Transverse colon (tissue), 3 donors: ENCODE measurements at regions not wholly inside any gene's neighbourhood (a gene's known extent, or its start where the extent isn't known, plus 50 kb on each side); places are given as distances from the start of the nearest gene placed in this dataset.

ENCODE experiments used
- CTCF ChIP-seq, 5 experiments: fragments of 200-600 bp in 3 of 5; fragments of 450-650 bp in 2 of 5; sonication (generic) in 3 of 5; IDR thresholded peaks; 1 replicate in 2 of 5; 2 replicates in 3 of 5; pipeline ENCODE4 v1.5.1; 2016 to 2017; ENCODE audit warnings: antibody characterized with exemption in 5 of 5, inconsistent platforms in 3 of 5, mild to moderate bottlenecking in 2 of 5, moderate library complexity in 1 of 5
- POLR2A ChIP-seq: fragments of 450-650 bp; IDR thresholded peaks from one replicate; pipeline ENCODE4 v1.6.1; 2016; ENCODE audit warnings: antibody characterized with exemption, mild to moderate bottlenecking, moderate library complexity

- TF ChIP-seq POLR2A (no peak), CTCF (IDR thresholded peaks at IDR 0.05) (no peak)
Measured at GRCh38 chr5:35309365-35310130, 79.3 kb upstream of the PRLR start.
